Thyroid gland (tissue), 4 donors: ENCODE measurements at regions not wholly inside any gene's neighbourhood (a gene's known extent, or its start where the extent isn't known, plus 50 kb on each side); places are given as distances from the start of the nearest gene placed in this dataset.

ENCODE experiments used
- POLR2A ChIP-seq, 2 donors: fragments of 450-650 bp; IDR thresholded peaks; one replicate each; pipeline ENCODE4 v1.6.1; 2017; ENCODE audit warnings: antibody characterized with exemption in 2 of 2, mild to moderate bottlenecking in 2 of 2, moderate library complexity in 1 of 2
- TF ChIP-seq, protein P1 (sequence below), 6 experiments: fragments of 200-600 bp in 3 of 6; fragments of 450-650 bp in 3 of 6; sonication (generic) in 3 of 6; IDR thresholded peaks; one replicate each; pipeline ENCODE4 v1.5.1; 2016 to 2019; ENCODE audit warnings: antibody characterized with exemption in 6 of 6, mild to moderate bottlenecking in 2 of 6, inconsistent platforms in 1 of 6, moderate library complexity in 1 of 6

DNA sequence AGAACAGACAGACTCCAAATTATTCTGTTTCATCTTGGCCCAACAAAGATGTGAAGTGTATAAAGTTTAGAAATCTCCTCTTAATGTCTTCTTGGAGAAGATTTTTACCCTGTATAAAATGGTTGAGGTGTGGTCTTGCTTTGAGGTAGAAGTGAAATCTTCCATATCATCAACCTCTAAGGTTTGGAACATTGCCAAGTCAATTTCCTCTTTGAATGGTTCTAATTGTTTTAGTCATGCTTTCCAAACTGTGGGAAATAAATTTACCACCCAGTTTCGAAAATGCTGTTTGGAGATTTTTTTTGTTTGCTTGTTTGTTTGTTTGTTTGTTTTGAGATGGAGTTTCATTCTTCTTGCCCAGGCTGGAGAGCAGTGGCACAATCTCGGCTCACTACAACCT, 174.1 kb upstream of the ADAMTS3 start:
- TF ChIP-seq, protein P1, sequence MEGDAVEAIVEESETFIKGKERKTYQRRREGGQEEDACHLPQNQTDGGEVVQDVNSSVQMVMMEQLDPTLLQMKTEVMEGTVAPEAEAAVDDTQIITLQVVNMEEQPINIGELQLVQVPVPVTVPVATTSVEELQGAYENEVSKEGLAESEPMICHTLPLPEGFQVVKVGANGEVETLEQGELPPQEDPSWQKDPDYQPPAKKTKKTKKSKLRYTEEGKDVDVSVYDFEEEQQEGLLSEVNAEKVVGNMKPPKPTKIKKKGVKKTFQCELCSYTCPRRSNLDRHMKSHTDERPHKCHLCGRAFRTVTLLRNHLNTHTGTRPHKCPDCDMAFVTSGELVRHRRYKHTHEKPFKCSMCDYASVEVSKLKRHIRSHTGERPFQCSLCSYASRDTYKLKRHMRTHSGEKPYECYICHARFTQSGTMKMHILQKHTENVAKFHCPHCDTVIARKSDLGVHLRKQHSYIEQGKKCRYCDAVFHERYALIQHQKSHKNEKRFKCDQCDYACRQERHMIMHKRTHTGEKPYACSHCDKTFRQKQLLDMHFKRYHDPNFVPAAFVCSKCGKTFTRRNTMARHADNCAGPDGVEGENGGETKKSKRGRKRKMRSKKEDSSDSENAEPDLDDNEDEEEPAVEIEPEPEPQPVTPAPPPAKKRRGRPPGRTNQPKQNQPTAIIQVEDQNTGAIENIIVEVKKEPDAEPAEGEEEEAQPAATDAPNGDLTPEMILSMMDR (IDR thresholded peaks at IDR 0.05), result no peak
- no peak for TF ChIP-seq POLR2A (IDR thresholded peaks at IDR 0.05)
